NOMO-1 (cell line): ENCODE measurements at regions not wholly inside any gene's neighbourhood (a gene's known extent, or its start where the extent isn't known, plus 50 kb on each side); places are given as distances from the start of the nearest gene placed in this dataset.
"Not testable (repeated sequence)": the region's sequence is repeated elsewhere in the genome, so short reads cannot be mapped to it uniquely, and the experiment has no call there.

Experiments
- DNase-seq, 2 experiments: peaks; one replicate each; lab custom pipeline; 2025; ENCODE audit not compliant: unreplicated experiment in 2 of 2; lab: John Stamatoyannopoulos, UW

DNA sequence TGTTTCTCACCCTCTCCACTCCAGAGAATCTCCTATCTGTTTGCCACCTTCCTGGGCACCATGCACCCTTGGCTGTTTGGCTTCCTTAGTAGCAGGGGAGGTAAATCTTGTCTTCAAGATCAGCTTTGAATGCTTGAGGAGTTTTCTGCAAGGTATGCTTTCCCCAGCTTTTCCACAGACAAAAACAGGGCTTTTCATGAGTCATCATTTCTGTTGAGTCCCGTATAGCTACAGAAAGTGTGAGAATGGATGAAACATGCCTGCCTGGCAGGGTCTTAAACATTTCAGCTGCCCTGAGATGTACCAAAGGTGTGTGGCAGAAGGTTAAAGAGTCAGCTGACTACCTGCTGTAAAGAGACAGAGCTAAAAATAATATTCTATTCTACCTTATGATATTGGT lies 875.2 kb upstream of the EEF2KMT start:
- DNase-seq: no peak

DNA sequence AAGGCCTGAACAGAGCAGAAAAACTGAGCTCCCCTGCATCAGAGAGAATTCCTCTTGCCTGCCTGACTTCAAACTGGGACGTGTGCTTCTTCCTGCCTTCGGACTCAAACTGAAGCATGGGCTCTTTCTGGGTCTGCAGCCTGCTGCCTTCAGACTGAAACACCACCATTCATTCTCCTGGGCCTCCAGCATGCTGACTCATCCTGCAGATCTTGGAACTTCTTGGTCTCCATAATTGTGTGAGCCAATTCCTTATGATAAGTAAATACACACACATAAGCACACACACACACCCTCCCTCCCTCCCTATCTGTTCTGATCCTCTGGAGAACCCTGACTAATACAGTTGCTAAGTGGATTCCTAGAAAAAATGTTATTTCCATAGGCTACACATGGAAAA lies 874.3 kb upstream of the EEF2KMT start:
- DNase-seq: no peak

DNA sequence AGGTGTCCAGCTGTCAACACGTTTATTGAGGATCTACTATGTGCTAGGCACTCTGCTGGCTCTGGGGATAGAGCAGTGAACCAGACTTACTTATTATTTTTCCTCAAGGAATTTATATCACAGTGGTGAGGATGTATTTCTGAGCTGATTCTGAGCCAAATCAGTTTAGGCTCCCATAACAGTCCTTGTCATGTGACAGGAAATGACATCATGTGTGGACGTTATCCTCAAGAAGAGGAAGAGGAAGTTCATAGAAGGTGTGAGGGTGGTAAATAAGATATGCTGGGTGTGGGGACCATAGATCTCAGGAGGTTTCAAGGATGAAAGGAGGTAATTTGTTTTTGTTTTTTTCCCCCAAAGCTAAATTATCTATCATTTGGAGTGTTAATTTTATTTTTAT lies 873.5 kb upstream of the EEF2KMT start:
- no peak for DNase-seq

DNA sequence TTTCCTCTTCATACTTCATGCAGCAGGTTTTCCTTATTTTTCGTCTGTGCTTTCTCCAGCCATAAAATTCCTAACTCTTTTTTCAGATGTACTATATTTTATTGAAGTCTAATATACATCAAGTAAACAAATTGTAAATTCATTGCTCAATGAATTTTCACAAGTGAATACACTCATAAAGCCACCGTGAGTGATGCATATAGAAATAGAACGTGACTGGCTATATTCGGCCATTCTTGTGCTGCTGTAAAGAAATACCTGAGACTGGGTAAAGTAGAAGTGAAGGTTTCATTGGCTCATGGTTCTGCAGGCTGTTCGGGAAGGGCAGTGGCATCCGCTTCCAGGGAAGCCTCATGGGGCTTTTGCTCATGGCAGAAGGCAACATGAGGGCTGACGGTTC lies 868.4 kb upstream of the EEF2KMT start:
- no peak for DNase-seq

DNA sequence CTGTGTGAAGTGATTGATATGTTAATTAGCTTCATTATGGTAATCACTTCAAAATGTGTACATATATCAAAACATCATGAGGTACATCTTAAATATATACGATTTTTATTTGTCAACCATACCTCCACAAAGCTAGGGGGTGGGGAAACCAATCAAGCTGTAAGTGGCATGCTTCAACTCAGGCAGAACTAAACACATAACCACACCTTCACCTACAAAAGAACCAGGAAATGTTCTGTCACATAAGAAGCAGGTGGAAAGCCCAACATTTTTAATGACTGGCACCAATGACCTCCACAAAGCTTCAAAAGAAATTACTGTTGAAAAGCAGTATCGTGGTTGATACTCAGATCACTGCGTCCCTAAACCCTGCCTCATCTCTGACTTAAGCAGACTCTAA lies 867.7 kb upstream of the EEF2KMT start:
- no peak for DNase-seq

DNA sequence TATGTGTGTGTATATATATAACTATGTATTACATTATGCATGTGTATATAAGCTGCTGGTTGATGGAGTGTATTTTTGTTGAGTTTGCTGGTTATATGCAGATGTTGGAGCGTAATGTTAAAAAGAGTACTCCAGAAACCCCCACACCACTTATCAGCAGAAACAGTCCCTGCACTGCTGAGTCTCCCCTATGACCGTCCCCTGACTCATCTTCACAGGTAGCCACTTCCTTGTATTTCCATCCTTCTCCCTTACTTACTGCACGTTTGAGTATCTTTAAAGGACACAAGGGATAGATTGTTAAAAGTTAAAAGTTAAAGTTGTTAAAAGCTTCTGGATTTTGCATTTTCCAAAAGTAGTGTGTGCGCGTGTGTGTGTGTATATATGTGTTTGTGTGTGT lies 853.9 kb upstream of the EEF2KMT start:
- no peak for DNase-seq

DNA sequence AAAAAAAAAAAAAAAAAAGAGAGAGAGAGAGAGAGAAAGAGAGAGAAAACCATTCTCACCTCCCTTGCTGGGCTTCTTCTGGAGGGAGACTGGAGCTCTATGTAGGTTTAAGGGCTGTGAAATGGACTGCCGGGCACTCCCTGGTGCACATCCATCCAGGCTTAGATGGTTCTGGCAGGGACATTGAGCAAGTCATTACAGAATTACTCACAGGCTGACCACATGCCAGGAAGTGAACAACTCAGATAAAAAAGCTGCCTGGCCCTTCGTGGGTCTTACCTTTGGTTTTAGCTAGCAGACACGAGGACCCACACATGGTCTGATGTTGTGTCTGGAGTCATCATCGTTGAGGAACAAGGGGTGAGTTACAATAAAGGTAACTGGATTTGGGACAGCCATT lies 847.4 kb upstream of the EEF2KMT start:
- no peak for DNase-seq

DNA sequence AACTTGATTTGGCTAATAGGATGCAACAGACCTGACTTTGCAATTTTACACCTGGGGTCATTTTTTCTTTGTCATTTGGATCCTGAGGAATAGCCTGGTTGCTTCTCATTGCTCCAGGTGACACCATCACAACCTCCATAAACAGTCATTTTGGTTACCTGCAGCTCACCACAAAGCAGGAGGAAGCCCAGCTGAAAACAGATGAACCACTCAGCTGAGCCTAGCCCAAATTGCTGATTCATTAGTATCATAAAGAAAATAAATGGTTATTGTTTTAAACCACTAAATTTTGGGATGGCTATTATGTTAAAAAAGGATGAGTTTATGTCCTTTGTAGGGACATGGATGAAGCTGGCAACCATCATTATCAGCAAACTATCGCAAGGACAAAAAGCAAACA lies 841.0 kb upstream of the EEF2KMT start:
- DNase-seq: no peak

DNA sequence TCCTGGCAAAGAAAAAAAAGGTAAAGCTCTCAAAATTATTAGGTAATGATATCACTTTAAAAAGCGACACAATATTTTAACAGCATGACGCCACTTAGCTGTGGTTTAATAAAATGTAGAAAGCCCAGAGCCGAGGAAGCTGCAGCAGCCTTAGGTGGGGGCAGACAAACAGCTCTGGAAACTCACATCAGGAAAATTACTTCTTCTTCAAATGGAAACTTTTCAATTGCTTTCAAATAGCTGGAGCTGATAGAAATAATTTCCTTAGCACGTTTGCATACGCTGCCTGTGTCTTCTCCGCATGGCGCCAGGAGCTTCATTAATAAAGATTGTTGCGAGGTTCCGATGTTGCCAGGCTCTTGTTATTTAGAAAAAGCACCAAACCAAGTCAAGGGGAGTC lies 835.3 kb upstream of the EEF2KMT start:
- no peak for DNase-seq

DNA sequence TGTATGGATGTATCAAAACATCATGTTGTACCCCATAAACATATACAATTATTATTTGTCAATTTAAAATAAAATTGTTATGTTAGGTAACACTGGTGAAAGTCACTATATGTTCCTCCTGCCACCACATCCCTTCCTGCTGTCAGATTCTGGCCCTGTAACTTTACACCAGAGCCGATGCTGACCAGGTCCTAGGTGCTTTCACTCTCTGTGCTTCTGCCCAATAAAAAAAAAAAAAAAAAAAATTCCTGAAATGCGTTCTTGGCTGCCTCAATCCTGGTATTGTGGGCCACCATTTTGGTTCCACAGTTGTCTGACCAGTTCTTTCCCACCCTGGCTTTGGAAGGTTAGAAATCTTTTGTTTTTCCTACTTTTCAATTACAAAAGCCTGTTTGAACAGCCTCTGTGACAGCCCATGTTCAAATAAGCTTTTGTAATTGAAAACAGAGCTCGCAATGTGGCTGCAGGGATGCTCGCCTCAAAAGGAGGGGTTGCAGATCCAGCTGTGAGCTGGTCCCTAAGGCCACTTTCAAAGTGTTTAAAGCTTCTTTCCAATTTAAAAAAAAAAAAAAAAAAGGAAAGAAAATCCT lies 831.0 kb upstream of the EEF2KMT start:
- no peak for DNase-seq

DNA sequence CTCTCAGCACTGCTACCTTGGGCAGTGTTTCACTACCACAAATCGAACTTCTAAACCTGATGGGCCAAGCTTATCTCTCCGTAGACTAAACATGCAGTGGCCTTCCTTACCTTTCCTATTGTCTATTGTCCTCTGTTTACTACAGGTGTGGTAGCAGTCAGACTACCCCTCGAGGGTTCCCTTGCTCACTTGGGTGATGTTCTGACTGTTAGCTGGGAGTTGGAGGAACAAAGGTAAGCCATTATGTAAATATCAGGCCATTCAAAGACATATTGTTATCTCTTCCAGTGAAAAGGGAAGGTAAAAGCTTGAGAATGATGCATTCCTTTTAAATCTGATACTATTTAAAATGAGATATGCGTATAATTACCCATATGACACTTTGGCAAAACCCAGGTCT lies 828.3 kb upstream of the EEF2KMT start:
- no peak for DNase-seq

DNA sequence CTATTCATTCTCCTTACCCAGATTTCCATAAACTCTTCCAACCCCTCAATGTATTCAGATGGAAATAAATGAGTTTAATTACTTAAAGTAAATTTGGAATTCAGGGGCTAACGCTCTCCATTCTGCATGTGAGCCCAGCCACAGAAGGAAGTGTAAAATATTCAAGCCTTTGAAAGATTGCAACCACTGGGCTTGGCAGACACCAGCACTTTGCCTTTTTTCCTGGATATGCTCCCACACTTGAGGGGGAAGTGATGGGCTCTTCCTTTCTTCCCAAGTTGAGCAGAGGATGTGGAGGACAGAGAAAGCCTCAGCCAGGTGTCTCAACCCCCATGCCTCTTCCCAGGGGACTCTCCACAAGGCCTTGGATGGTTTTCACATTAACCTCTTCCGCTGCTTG lies 825.1 kb upstream of the EEF2KMT start:
- DNase-seq: no peak

DNA sequence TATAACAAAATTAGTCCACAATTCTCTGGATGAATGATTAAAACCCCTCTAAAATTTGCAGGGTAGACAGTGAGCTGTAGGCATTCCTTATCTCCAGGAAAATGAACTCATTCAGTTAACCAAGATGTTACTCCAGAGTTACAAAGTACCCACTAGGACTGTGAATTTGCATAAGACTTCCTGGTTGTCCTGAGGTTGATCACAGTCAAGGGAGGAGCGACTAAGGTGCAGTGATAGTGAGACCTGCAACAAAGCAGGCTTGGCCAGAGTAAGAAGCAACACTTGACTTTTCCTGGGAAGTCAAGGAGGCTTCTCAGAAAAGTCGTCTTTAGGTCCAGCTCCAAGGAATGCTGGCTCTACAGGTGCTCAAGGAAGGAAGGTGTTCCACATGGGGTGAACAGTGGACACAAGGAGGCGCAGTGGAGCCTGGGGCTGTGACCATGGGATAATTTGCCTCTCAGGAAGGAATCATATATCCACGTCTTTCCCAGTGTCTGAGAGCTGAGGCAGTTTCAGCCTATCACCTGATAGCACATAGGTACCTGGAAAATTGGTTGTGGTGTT lies 821.1 kb upstream of the EEF2KMT start:
- DNase-seq: no peak

DNA sequence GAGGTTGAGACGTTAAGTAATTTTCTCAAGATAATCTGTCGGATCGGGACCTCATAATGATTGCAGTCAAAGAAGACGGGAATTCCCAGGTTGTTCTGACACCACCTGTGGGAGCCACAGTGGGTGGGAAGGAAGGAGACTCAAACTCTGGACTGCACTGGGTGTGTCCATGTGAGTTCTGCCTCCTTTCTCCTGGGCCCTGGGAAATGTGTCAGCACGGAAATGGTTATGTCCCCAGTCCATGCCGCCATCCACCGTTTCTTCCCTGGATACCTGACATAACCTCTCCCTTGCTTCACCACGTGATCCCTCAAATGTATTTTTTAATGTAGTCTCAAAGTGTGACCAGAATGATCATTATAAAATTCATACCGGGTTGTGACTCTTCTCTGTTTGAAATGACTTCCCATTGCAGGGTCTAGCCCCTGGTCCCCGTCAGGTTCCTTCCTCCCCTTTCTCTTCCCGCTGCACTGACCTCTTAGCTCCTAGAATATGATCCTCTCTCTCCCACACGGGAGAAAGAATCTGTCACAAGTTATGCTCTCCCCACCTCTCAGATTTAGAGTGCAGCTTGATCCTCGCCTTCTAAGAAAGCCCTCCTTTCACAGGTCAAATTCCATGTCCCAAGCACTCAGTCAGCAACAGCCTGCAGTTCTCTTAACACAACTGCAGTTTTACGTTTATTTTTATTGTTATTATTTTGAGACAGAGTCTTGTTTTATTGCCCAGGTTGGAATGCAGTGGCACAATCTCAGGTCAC lies 820.0 kb upstream of the EEF2KMT start:
- DNase-seq: no peak

DNA sequence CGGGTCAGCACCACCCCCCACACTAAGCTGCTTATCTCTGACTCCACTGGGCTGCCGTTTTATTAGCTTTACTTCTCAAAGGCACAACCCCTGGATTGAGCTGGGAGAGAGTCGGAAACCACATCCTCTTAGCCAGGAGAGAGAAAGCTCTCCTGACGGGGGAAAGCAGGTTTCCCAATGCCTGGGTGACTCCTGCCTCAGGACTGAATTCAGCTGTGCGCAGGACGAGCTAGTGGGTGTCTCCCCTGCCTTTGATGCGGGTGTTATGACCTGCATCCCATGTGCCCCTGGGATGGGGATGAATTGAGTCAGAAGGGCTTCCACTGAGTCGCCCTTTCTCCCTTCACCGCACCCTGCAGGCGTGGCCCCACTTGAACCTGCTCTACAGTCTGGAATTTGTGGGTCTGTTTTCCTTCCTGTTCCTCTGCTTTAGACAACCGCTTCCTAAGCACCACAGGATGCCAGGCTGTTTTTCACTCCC lies 819.2 kb upstream of the EEF2KMT start:
- DNase-seq: no peak

DNA sequence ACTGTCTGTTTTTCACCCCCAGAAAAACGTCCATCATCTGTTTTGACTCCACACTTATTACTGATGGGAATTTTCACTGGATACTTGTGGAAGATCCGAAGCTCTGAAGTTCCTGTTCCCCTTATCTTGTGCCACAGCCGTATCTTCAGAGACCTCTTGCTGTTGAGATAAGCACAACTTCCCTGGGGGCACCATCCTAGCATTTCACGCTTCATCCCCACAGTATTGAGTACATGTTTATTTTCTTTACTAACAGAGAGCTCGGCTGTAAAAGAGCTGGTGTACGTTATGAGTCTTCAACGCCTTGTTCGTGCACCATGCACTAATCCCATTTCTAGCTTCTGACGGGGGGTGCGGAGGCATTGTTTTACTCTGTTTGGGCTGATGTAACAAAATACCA lies 813.6 kb upstream of the EEF2KMT start:
- DNase-seq: no peak

DNA sequence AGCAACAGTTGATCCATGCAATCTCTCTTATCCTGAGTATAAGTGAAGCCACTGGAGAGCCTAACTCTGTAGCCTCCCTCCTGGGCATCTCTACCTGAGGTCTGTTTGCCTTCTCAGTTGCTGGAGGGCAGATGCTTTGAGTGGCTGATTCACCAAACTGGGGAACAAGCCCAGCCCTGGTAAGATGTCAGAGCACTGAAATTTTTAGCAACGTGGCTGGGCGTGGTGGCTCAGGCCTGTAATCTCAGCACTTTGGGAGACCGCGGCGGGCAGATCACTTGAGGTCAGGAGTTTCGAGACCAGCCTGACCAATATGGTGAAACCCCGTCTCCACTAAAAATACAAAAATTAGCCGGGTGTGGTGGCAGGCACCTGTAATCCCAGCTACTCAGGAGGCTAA lies 812.0 kb upstream of the EEF2KMT start:
- DNase-seq: not testable (repeated sequence)

DNA sequence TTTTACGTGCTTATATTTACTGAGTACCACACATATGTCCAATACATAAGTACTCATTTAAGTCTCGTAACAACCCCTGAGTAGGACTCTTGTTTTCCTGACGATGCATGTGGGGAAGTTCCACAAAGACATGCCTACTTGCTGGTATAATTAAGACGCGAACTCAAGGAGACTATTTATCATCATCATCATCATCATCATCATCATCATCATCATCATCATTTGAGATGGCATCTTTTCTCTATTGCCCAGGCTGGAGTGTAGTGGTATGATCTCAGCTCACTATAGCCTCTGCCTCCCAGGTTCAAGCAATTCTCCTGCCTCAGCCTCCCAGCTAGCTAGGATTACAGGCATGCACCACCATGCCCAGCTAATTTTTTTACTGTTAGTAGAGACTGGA lies 809.9 kb upstream of the EEF2KMT start:
- no peak for DNase-seq

DNA sequence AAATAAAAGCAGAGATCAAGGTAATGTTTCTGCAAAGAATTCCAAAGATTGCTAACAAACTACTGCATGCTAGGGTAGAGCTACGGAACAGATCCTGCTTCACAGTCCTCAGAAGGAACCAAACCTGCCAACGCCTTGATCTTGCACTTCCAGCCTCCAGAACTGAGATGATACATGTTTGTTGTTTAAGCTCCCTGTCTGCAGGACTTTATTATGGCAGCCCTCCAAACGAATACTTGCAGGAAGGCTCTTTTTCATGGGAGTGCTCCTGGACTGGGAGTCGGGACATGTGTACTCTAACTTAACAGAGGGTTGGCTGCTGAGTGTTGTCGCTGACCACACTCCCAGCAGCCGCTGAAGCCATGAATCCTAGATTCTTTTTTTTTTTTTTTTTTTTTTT lies 808.8 kb upstream of the EEF2KMT start:
- DNase-seq: no peak

DNA sequence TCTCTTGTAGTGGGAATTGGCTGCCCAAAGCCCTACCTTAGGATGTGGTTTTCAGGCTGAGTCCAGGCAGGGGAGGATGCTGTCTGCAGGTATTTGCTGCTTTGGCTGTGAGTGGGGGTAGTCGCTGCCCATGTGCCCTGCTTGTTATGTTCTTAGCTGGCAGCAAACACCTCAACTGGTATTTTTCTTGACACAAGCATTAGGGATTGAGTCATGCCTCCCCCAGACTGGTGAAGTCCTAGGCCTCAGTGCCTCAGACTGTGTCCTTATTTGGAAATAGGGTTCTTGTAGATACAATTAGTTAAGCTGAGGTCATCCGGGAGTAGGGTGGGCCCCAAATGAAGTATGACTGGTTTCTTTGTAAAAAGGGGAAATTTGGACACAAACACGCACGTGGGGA lies 808.3 kb upstream of the EEF2KMT start:
- DNase-seq: no peak

DNA sequence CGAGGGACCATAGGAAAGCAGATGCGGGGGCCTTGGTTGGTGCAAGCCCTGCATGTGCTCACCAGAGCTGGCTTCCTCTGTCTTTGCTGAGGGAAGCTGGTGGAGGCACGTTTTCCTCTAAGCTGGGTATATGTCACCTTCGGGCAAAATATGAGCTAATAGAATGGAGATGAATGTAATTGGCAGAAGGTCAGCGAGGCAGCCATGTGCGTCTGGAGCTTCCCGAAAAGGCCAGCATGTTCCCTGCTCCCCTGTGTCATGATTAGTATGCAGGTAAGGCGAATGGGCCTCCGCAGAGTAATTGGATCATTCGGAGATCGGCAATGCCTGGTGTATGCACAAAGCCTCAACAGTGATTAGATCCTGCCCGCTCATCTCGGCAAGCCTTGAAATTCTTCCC lies 806.2 kb upstream of the EEF2KMT start:
- DNase-seq: no peak

DNA sequence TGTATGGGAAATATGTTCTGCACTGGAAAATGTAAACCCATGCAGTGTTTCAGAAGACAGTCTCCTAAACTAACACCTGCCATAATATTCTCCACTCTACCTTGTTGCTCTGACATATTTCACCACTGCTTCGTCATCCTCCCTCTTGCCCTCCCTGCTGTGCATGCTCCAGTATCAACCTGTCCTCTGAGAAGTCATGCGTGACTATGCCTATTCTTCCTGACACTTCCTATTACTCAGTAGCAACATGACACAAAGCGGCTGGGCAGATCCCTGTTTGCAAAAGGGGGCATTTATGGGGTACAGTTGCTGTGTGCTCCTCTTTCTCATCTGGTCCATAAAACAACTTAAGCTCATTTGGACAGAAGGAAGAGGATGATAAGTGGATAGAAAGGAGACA lies 805.6 kb upstream of the EEF2KMT start:
- no peak for DNase-seq
